Body of pancreas (tissue), 4 donors: ENCODE measurements at regions not wholly inside any gene's neighbourhood (a gene's known extent, or its start where the extent isn't known, plus 50 kb on each side); places are given as distances from the start of the nearest gene placed in this dataset.

Experiments used
- CTCF ChIP-seq, 7 experiments: fragments of 450-650 bp in 4 of 7; fragments of 200-600 bp in 3 of 7; sonication (generic) in 3 of 7; IDR thresholded peaks; one replicate each; pipeline ENCODE4 v1.5.1; 2016 to 2019; ENCODE audit warnings: antibody characterized with exemption in 7 of 7
- POLR2A ChIP-seq, 3 donors: fragments of 450-650 bp; IDR thresholded peaks; one replicate each; pipeline ENCODE4 v1.6.1; 2016; ENCODE audit warnings: antibody characterized with exemption in 3 of 3, mild to moderate bottlenecking in 2 of 3

- no peak for TF ChIP-seq POLR2A (IDR thresholded peaks at IDR 0.05)
- TF ChIP-seq CTCF (IDR thresholded peaks at IDR 0.05) = no peak
These were observed 314.9 kb downstream of the DRD1 start for GRCh38 chr5:175129121-175129520.
